ENCODE measurements at regions not wholly inside any gene's neighbourhood (a gene's known extent, or its start where the extent isn't known, plus 50 kb on each side); places are given as distances from the start of the nearest gene placed in this dataset.

DNA sequence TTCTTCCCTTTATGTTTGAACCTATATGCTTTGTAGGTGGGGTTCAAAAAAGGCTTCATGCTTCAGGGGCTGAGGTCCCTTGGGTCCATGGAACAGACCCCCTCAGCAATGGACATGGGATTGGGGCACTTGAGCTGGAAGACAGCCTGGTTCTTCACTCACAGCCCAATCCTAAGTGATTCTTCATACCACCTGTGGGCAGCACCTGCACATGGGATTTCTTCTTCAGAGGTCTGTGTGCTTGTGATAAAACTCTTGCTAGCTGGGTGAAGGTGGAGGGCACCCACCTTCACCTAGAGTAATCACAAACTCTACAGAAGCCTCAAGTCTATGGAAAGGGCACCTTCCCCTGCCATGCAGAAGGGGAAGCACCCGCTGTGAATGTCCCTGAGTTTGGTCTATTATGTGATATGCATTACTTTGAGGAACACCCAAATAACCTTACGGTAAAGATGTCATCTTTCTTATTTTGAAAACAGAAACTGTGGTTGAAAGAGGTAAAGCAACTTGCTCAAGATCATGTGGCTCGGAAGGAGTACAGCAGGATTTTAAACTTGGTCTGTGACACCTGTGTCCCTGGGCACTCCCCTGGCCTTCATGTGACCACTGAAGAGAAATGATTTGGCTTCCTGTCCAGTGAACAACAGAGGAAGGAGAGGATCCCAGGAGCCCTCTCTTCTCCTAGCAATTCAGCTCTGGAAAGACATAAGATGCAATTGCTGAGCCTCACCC is 469.5 kb upstream of the ZMIZ1 start:
- no peak for ATAC-seq
- H3K36me3 ChIP-seq (ENCODE audit: insufficient read depth in 1 of 2, low read depth in 1 of 2), result no peaks in the 10 kb centered on the region
- TF ChIP-seq, protein P1, sequence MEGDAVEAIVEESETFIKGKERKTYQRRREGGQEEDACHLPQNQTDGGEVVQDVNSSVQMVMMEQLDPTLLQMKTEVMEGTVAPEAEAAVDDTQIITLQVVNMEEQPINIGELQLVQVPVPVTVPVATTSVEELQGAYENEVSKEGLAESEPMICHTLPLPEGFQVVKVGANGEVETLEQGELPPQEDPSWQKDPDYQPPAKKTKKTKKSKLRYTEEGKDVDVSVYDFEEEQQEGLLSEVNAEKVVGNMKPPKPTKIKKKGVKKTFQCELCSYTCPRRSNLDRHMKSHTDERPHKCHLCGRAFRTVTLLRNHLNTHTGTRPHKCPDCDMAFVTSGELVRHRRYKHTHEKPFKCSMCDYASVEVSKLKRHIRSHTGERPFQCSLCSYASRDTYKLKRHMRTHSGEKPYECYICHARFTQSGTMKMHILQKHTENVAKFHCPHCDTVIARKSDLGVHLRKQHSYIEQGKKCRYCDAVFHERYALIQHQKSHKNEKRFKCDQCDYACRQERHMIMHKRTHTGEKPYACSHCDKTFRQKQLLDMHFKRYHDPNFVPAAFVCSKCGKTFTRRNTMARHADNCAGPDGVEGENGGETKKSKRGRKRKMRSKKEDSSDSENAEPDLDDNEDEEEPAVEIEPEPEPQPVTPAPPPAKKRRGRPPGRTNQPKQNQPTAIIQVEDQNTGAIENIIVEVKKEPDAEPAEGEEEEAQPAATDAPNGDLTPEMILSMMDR (IDR thresholded peaks at IDR 0.05), result no peak
- no peak overlapping the region for H3K27ac ChIP-seq
- intact Hi-C loops (cut with DNase I), result no loop called here
- H3K27me3 ChIP-seq (ENCODE audit: insufficient read depth in 3 of 3, low read length in 2 of 3), result no peaks in the 10 kb centered on the region
- WGBS, 3 donors, result 77 to 96% (median 90%) methylated on average over 3 of the region's 3 CpGs
- no peaks in the 10 kb centered on the region for H3K4me1 ChIP-seq
- no peaks in the 10 kb centered on the region for H3K9me3 ChIP-seq
- DNase-seq, result no peak
- no peak overlapping the region for H3K4me3 ChIP-seq

DNA sequence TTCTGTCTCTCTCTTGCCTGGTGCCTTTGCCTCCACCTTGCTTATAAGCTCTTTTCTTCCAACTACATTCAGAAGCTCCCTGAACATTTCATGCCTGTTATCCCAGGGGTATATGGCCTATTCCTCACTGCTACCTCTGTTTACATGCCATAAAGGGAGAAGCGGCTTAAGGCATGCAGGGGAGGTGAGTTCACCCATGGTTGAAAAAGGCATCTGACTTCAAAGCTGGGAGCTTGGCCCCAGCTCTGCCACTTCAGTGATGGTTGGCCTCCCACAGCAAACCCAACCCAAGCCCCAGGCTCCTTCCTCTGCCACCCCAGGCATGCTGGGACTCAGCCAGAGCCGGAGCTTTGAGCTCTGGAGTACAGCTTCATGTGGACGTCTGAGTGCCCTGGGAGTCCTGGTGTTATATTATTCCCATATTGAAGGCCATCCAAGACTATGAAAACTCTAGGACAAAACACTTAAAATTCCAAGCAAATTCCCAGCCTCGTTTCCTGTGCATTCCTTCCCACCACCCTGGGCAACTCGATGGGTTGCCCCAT is 468.6 kb upstream of the ZMIZ1 start:
- ATAC-seq (no peak), DNase-seq (no peak)
- no peaks in the 10 kb centered on the region for H3K9me3 ChIP-seq
- no peak overlapping the region for H3K4me3 ChIP-seq
- no peaks in the 10 kb centered on the region for H3K4me1 ChIP-seq
- intact Hi-C loops (cut with DNase I), result no loop called here
- H3K27ac ChIP-seq, result no peak overlapping the region
- H3K27me3 ChIP-seq (ENCODE audit: insufficient read depth in 3 of 3, low read length in 2 of 3), result no peaks in the 10 kb centered on the region
- 81 to 84% (median 83%) methylated on average over 5 of the region's 5 CpGs for WGBS, 3 donors
- TF ChIP-seq, protein P1 (IDR thresholded peaks at IDR 0.05), result no peak
- H3K36me3 ChIP-seq (ENCODE audit: insufficient read depth in 1 of 2, low read depth in 1 of 2), result no peaks in the 10 kb centered on the region

DNA sequence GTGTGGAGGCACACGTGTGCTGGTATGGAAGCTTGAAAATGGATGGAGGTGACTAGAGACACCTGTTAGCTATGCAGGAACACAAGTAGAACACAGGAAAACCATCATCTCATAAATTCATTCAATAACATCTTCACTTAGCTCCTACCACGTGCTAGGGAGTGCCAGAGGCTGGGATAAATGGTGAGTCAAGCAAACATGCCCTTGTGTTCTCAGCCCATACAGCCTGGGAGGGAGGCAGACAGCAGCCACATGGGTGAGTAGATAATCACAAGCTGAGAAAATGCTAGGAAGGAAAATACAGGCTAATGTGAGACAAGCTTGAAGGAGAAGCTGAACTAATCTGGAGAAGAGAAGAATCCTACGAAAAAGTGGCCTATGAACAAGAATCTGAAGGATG is 468.0 kb upstream of the ZMIZ1 start:
- Histone ChIP-seq H3K27ac (no peak overlapping the region), H3K36me3 (ENCODE audit: insufficient read depth in 1 of 2, low read depth in 1 of 2) (no peaks in the 10 kb centered on the region), H3K27me3 (ENCODE audit: insufficient read depth in 3 of 3, low read length in 2 of 3) (no peaks in the 10 kb centered on the region), H3K4me3 (no peak overlapping the region), H3K4me1 (no peaks in the 10 kb centered on the region), H3K9me3 (no peaks in the 10 kb centered on the region)
- DNase-seq (no peak), ATAC-seq (no peak)
- WGBS, 3 donors, result 91 to 94% (median 93%) methylated on average over 3 of the region's 3 CpGs
- TF ChIP-seq, protein P1 (IDR thresholded peaks at IDR 0.05), result no peak
- intact Hi-C loops (cut with DNase I), result no loop called here

DNA sequence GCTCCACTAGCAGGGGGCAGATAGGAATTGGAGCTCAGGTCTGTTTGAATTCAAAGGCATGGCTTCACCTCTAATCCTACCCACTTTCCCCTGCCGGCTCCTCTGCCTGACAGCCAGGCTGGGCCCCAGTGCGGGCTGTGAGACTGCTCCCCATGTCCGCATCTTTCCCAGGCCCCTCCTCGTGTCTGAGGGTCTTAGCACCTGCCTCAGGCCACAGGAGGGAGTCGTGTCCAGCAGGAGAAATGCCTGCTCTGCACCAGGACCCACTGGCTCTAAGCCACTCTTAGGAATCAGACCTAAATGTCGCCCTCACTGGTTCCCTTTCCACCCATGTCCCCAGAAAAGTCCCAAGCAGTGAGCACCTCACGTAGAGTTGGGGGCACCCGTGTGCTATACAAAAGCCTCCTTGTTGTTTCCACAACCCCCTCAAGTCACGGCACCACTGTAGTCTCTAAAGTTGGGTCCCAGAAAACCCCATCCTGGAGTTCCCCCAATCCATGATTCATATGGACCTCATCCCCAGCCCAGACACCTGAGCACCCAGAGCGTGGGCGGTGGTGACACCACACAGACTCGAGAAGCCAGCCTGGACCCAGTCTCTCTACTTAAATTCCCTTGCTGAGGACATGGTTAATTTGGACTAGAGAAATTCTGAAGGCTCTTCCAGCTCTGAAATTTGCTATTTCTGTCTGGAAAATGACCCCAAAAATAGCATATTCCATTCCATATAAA is 466.4 kb upstream of the ZMIZ1 start:
- Histone ChIP-seq H3K36me3 (ENCODE audit: insufficient read depth in 1 of 2, low read depth in 1 of 2) (no peaks in the 10 kb centered on the region), H3K9me3 (no peaks in the 10 kb centered on the region), H3K27ac (no peak overlapping the region), H3K4me3 (no peak overlapping the region), H3K27me3 (ENCODE audit: insufficient read depth in 3 of 3, low read length in 2 of 3) (no peaks in the 10 kb centered on the region), H3K4me1 (no peaks in the 10 kb centered on the region)
- intact Hi-C loops (cut with DNase I), result no loop called here
- ATAC-seq (no peak), DNase-seq (no peak)
- 83 to 94% (median 88%) methylated on average over 12 of the region's 12 CpGs for WGBS, 3 donors
- TF ChIP-seq, protein P1 (IDR thresholded peaks at IDR 0.05), result no peak
